COLO668 (cell line): ENCODE measurements at regions not wholly inside any gene's neighbourhood (a gene's known extent, or its start where the extent isn't known, plus 50 kb on each side); places are given as distances from the start of the nearest gene placed in this dataset.
A peak's percentile ranks its signal among the peaks of the same experiment; 100 is the strongest.
"Not testable (repeated sequence)": the region's sequence is repeated elsewhere in the genome, so short reads cannot be mapped to it uniquely, and the experiment has no call there.

Experiments used
- DNase-seq: peaks from one replicate; lab custom pipeline; 2025; ENCODE audit not compliant: unreplicated experiment; lab: John Stamatoyannopoulos, UW

DNA sequence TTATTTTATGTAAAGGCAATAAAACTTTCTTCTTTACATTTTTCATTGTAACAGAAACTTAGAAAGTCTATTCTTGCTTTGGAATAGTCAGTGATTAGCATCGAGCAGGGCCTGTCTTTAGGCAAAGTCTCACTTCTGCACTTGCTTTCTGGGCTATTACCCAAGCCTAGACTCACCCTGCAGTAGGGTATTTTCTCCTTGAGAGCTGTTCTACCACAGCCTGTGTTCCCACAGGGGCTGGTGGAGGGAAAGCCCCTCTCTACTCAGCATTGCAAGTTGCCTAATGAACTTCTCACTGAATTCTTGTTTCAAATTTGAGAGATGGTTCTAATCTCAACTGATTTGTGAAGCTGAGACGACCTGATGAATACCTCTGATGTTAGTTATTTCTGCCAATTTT, 111.7 kb upstream of the KLHL14 start:
- no peak for DNase-seq

DNA sequence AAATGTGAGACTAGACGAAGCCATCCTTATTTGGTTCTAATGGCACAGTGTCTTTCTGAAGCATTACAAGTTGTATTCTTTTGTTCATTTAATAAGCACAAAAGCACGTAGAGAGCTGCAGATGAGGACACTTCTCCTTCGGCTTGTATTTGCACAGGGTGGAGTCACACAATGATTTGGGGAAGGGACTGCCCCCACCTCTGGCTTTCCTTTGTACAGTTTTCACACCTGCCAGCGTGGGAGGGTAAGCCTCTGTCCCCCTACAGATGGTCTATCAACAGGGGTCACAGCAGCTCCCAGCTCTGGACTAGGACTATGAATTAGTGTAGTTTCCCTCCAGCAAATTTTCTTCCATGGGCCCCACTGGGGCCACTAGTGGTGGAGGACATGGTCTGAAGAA, 108.2 kb upstream of the KLHL14 start:
- DNase-seq: peak; percentile 52

DNA sequence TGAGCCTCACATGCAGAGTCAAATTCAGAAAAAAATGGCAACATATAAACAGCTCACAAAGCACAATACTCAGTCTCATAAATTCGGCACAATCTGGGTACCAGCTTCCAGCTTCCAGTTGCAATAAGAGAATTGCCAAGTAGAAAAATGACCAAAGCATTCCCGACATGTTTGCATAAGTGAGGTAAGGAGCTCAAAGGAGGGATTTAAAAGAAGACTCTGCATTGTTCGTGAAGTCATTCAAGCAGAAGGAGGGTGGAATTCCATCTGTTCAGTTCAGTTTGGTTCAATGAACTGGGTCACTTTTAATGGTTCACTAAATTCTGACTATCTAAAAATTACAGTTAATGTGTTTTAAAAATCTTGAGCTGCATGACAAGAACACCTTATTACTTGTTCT, 106.7 kb upstream of the KLHL14 start:
- no peak for DNase-seq

DNA sequence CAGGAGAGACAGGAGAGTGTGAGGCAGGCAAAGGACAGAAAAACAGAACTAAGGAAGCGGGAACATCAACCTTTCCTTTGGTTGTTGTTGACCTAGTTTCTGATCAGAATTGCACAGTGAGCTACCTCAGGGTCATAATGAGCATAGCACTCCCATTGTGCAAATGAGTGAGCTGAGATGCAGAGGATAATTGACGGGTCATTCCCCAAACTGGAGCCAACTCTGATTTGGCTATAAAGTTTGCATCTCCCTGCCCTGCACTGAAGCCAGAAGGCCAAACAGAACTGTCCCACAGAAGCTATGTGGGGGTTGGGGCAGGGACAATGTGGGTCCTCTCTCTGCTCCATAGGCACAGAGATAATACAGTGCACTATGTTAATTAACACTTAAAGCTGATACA, 105.6 kb upstream of the KLHL14 start:
- DNase-seq: no peak

DNA sequence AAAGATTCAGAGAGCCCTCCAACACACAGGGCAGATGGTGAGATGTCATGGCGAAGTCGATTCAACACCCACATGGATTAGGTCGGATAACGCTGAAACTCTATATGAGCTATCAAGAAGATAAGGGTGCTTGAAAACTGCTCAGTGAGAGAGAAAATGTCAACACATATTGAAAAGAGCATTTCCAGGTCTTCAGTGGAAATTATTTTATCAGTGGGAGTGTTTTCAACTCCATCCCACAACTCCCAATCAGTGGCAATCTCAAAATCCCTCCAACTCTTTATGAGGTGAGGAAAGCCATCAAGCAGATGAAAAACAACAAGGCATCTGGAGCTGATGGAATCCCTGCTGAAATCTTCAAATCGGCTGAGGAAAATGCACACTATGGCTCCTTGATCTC, 104.5 kb upstream of the KLHL14 start:
- no peak for DNase-seq

DNA sequence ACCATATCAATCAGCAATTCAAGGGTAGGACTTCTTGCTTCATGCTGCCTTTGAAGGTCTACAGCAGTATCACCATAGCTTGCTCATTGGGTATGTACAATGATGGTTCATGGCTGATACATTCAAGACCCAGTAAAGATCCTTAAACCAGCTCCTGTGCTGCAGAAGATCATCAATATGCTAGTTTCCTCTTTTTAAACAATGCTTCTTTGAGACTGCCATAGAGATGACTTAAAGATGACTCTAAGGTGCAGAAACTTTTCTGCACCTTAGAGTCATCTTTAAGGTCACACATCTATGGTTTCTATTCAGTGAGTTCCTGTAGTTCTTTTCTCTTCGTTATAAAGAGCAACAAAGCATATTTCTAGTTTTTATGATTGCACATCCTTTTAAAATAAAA, 102.8 kb upstream of the KLHL14 start:
- no peak for DNase-seq

DNA sequence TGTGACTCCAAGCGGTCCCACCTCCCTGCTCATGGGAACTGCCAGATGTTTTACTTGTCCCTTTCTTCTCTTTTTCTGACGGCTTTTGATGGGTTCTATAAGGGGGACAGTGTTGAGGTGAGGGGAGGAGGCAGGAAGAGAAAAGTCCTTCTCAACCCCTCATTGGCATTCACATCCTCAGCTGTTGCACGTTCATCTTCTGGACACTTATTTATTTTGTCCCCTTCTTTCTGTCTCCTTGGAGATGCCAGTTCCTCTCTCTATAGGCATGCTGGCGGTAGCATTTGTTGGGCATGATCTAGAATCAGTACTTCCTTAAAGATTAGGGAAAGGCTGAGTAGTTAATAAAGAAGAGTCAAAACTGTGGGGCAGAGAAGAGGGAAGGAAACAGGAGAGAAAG, 99.0 kb upstream of the KLHL14 start:
- DNase-seq: no peak

DNA sequence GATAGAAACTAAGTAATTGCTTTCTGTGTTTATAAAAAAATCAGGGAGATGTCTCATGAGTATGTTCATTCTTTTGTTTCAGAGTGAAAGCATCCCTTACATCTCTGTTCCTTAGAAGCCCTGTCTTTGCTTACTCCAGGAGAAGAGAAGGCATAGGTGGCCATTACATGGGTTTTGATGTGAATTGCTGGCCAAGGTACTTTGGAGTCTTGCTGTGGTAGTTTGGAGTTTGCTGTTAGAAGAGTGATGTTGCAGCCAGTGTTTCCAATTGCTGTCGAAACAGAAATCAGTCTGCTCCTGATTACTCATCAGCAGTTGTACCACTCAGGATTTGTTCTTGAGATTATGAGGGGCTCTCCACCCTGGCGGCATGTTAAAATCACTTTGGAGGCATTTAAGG, 97.8 kb upstream of the KLHL14 start:
- DNase-seq: no peak

DNA sequence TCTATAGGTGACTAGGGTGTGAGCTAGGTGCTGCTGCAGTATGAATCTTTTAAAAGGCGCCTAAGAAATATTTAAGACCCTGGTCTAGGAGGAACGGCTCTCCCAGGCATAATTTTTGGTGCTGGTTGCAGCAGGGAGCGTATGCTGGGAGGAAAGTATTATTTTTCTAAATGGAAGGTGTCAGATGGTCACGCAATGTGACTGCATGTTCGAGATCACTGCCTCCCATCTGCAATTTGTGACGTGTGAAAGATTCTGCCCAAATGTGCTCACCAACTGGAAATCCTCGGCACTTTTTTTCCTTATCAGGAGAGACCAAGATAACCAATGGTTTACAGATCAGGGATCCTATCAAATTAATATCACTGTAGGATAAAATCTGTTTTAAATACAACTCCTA, 95.6 kb upstream of the KLHL14 start:
- DNase-seq: no peak

DNA sequence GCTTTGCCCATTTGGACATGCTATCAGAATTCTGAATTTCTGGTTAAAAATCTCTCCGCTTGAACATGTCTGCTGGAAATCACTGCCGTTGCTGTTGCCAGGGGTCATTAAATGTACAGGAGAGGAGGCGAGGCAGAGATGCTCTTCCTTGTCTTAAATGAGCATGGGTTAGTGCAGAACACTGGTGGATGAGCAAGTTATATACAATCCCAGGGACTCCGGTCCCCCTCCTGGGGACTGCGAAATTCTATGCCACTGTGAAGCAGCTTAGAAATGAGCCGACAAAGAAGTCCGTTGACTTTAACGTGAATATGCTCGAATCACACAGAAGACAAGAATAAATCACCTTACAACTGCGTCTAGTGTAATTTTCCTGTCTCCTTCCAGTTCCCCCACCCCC, 95.1 kb upstream of the KLHL14 start:
- no peak for DNase-seq

DNA sequence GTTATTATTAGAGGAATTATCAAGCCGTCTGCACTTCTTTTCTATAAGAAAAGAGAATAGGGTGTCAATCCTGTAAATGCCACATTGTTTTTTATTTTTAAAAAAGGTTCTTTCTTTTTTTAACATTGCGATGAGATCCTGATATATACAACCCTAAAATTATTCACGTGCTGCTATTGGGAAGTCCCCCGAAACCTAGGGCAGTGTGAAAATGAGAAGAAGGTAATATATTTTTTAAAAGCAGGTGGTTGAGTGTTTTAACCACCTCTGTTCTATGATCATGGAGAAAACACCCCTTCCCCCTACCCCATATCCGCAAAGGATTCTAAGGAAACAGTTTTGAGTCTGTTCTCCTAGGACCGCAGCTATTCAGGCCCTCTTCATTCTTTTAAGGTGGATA, 94.5 kb upstream of the KLHL14 start:
- DNase-seq: no peak

DNA sequence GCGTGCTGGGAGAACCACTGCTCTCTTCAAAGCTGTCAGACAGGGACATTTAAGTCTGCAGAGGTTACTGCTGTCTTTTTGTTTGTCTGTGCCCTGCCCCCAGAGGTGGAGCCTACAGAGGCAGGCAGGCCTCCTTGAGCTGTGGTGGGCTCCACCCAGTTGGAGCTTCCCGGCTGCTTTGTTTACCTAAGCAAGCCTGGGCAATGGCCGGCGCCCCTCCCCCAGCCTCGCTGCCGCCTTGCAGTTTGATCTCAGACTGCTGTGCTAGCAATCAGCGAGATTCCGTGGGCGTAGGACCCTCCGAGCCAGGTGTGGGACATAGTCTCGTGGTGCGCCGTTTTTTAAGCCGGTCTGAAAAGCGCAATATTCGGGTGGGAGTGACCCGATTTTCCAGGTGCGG, 89.2 kb upstream of the KLHL14 start:
- not testable (repeated sequence) for DNase-seq

DNA sequence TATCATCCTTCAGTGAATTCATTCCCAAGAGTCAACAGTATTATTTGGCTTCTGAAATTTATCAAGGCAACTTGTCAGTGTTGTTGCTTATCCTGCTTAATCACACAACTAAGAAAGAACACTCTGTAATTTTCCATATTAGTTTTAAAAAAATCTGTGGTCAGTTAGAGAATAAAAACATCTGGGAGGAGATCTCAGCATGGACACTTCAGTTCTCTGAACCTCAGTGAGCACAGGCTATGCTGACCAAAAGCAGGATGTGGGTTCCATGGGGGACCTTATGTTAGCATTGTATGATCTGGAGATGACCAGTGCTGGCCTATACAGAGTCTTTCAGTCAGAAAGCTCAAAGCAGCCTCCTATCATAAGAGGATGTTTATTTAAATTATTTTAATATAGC, 79.1 kb upstream of the KLHL14 start:
- DNase-seq: no peak

DNA sequence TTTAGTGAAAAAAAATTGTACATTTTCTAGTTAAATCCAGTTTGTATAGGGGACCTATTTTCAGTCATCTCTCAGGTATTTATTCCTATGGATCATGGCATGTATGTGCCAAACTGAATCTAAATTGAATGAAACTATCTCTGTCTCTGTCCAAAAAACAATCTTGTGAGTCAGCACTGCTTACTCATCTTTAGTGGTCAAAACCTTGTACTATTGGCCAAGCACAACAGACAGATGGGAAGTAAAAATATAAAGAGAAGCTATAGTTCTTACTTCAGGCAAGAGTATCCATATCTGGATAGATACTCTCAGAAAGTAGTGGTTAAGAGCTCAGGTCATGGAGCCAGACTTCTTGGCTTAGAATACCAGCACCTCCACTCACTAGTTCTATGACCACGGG, 76.0 kb upstream of the KLHL14 start:
- DNase-seq: no peak

DNA sequence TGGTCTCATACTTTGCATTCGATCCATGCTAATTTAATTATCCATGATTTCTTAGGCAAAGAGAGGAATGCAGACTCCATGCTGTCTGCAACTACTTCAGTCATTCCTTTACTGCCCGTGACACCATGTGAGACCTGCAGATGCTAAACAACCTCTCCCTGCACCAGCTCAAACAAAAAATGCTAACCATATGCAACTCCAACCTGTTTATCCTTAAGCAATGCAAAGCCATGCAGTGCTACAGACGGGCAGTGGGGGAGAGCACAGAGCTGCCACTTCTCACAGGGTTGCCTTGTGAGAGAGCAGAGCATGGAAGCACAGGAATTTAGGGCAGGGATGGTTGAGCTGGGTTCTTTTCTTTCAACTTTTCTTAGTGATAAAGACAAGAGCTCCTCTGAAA, 74.9 kb upstream of the KLHL14 start:
- DNase-seq: no peak

DNA sequence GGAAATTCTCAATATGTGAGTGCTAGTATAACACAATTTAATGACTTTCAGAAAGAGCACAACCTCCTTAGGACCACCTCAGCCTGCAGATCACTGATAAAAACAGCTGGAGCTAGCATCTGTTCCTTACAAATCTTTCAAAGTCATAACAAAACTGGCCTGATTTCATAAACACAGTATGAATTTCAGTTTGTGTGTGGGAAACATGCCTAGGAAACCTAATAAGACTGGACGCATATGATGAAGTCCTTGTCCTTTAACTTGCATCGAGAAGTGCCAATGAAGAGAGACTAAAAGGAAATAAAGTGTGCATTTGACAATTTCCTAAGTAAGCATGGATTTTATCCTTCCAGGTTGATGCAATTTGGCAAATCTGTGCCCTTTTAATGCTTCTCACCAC, 74.1 kb upstream of the KLHL14 start:
- DNase-seq: no peak

DNA sequence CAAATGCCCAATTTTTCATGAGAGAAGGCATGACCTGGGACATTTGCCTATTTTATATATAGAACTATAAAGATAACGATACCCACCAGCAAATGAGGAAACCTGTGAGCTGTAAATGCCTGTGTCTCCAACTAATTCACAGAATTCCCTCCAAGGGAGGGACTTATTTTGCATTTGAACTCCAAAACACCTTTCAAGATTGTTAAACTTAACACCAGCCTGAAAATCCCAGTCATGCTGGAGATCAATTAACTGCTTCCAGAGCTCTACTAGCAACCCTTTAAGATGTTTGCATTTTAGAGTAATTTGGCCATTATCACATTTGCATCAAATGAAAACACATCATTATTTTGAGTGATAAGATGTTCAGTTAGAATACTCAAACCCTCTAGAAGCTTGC, 68.1 kb upstream of the KLHL14 start:
- no peak for DNase-seq

DNA sequence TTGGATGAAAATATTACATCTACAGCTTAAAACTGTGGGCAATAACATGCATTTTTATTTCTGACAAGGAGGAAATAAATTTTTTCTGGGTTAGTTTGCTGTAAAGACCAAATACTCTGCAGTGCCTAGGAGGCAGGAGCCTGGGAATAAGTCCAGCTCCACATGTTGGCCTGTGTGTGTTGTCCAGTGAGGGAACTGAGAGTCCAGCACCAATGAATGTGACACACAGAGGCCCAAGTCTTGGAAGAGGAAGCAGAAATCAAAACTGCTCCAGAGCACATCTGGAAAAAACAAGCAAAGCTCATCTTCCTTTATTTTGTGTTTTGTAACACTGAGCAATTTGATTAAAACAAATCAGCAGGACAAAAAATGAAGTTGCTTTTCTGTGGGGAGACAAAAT, 63.1 kb upstream of the KLHL14 start:
- DNase-seq: no peak

DNA sequence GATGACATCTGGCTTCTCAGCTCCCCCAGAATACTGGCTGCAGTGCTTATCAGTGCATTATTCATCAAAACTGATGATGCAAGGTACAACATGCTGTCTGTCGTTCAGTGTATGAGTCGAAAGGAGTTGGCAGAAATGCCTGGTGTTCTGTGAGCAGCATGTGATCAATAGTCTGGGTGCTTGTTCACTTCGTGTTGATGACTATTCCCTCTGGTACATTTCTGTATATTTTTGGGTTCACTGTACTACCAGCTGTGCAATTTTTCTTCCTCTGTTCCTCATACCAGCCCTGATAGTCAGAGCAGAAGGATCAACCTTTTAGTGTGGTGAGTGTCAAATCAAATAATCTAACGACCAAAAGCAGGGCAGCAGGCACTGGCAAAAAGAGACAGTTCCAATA, 59.0 kb upstream of the KLHL14 start:
- DNase-seq: no peak

DNA sequence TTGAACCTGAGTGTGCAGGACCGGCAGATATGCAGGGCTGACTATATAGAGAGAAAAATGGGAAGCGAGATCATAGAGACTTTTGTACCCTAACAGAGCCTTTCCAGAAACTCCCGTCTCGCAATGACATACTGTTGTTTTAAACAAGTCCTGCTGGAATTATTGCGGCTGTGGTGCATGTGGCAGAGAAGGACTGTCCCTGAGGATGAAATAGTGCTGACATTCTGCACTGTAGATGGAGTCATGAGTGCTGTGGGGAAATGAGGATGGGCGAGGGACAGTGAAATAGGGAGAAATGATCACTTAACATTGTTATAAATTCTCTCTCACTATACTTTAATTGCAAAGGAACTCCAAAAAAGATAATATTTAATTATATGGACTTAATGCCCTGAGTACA, 50.4 kb upstream of the KLHL14 start:
- DNase-seq: no peak
